IgD-negative memory B cell (primary cell): ENCODE measurements at regions not wholly inside any gene's neighbourhood (a gene's known extent, or its start where the extent isn't known, plus 50 kb on each side); places are given as distances from the start of the nearest gene placed in this dataset.

Source experiments
- H3K27ac Mint-ChIP-seq, 3 donors: one replicate each; pipeline ENCODE4 v1.8.0; 2020 to 2022; ENCODE audit warnings: mild to moderate bottlenecking in 3 of 3, mixed read lengths in 3 of 3, moderate library complexity in 1 of 3
- H3K27me3 Mint-ChIP-seq: one replicate; pipeline ENCODE4 v1.8.0; 2021; ENCODE audit warnings: mixed read lengths
- H3K36me3 Mint-ChIP-seq: one replicate; pipeline ENCODE4 v1.8.0; 2020; ENCODE audit warnings: mild to moderate bottlenecking, mixed read lengths
- H3K4me1 Mint-ChIP-seq, 3 donors: one replicate each; pipeline ENCODE4 v1.8.0; 2020 to 2022; ENCODE audit warnings: mixed read lengths in 3 of 3, mild to moderate bottlenecking in 1 of 3
- H3K4me3 Mint-ChIP-seq, 4 donors: one replicate each; pipeline ENCODE4 v1.8.0; 2020 to 2022; ENCODE audit warnings: mild to moderate bottlenecking in 4 of 4, mixed read lengths in 4 of 4, moderate library complexity in 3 of 4
- H3K9me3 Mint-ChIP-seq, 3 donors: one replicate each; pipeline ENCODE4 v1.8.0; 2020 to 2021; ENCODE audit warnings: mixed read lengths in 3 of 3, mild to moderate bottlenecking in 1 of 3

DNA sequence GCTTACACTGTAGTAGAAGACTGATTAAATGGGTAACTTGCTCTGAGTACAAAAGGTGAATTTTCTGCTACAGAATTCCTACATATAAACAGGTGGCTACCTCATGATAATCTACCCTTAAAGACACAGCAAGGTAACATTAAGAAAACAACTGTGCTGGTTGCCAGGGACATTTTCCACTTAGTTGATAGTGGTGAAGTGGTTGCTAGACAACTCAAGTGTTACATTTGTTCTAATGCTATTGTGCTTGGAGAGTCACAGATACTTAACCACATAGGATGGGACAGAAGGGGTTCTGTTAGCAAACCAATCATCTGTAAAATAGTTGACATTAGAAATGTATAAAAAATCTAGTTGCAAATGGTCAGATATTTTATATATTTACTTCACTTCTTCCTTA is 870.3 kb upstream of the SEL1L start:
- H3K4me1 Mint-ChIP-seq: no peaks in the 10 kb centered on the region
- peaks cover 0 to 6% (median 0%) of the 10 kb centered on the region in 3 donors for H3K9me3 Mint-ChIP-seq
- no peak overlapping the region for H3K4me3 Mint-ChIP-seq
- no peak overlapping the region for H3K27ac Mint-ChIP-seq
- H3K27me3 Mint-ChIP-seq: no peaks in the 10 kb centered on the region
- no peaks in the 10 kb centered on the region for H3K36me3 Mint-ChIP-seq

DNA sequence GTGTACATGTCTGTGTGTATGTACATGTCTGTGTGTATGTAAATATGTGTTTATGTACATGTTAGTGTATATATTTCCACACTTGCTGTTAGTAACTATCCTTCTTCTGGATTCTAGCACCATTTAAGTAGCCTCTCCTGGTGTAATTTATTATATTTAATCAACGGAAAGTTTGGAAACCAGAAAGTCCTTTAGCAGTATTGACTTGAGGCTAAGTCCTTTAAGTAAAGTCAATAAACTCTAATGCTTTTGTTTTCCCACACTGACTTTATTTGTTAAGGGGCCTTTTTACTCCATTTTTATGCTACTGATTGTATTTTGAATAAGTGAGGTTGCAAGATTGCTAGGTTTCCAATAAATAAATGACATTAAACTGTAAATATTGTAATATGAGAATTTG is 876.4 kb upstream of the SEL1L start:
- H3K27me3 Mint-ChIP-seq: no peaks in the 10 kb centered on the region
- no peak overlapping the region for H3K4me3 Mint-ChIP-seq
- no peaks in the 10 kb centered on the region for H3K36me3 Mint-ChIP-seq
- H3K27ac Mint-ChIP-seq: no peak overlapping the region
- peaks cover 0 to 4% (median 2%) of the 10 kb centered on the region in 3 donors for H3K9me3 Mint-ChIP-seq
- H3K4me1 Mint-ChIP-seq: no peaks in the 10 kb centered on the region

DNA sequence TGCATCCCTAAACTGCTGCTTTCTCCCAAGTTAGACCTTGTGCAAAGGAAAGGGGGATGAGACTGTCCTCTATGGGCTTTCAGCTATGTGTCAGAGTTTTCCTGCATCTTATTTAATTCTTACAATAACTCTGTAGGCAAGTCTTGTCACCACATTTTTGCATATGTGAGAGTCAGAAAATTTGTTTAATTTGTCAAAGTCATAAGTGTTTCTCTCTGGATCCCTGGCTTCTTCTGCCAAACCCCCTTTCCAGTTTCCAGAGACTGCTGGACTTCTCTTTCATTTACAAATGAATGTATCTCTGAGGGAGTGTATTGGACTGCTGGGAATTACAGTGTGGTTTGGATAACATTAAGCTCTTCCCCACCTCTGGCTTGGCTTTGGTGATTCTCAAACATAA is 877.6 kb upstream of the SEL1L start:
- H3K4me1 Mint-ChIP-seq: no peaks in the 10 kb centered on the region
- H3K9me3 Mint-ChIP-seq: peaks cover 0 to 7% (median 2%) of the 10 kb centered on the region in 3 donors
- no peaks in the 10 kb centered on the region for H3K27me3 Mint-ChIP-seq
- no peak overlapping the region for H3K4me3 Mint-ChIP-seq
- no peak overlapping the region for H3K27ac Mint-ChIP-seq
- no peaks in the 10 kb centered on the region for H3K36me3 Mint-ChIP-seq

DNA sequence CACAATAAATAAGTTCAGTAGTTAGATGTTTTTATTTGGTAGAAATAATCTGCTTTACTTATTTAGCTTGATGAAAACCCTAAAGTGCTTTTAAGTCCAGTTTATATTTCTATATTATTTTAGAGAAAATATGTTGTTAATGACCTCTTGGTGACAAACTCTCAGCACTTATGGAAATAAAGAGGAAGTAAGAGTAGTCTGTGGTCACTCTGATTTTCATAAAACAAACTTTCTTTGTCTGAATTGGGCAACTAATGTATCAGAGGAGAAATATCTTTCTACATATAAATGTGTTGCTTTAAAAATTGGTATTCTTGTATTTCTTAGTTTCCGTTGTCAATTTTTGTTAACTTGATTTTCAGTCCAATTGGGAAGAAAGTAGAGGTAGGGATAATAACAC is 878.9 kb upstream of the SEL1L start:
- no peak overlapping the region for H3K4me3 Mint-ChIP-seq
- H3K4me1 Mint-ChIP-seq: no peaks in the 10 kb centered on the region
- no peaks in the 10 kb centered on the region for H3K36me3 Mint-ChIP-seq
- H3K27ac Mint-ChIP-seq: no peak overlapping the region
- no peaks in the 10 kb centered on the region for H3K27me3 Mint-ChIP-seq
- H3K9me3 Mint-ChIP-seq: peaks cover 0 to 7% (median 2%) of the 10 kb centered on the region in 3 donors

DNA sequence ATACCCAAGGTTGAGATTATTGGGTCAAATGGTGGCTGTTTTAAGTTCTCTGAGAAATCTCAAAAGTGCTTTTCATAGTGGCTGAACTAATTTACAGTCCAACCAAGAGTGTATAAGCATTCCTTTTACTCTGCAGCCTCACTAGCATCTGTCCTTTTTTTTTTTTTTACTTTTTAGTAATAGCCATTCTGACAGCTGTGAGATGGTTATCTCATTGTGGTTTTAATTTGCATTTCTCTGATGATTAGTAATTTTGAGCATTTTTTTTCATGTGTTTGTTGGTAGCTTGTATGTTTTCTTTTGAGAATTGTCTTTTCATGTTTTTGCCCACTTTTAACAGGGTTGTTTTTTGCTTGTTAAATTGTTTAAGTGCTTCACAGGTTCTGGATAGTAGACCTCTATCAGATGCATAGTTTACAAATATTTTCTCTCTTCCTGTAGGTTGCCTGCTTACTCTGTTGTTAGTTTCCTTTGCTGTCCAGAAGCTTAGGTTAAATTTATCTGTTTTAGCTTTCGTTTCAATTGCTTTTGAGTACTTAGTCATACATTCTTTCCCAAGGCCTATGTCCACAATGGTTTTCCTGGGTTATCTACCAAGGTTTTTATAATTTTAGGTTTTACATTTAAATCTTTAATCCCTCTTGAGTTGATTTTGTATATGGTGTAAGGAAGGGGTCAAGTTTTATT is 881.3 kb upstream of the SEL1L start:
- no peaks in the 10 kb centered on the region for H3K36me3 Mint-ChIP-seq
- peaks cover 0 to 19% (median 2%) of the 10 kb centered on the region in 3 donors for H3K9me3 Mint-ChIP-seq
- no peaks in the 10 kb centered on the region for H3K4me1 Mint-ChIP-seq
- H3K27me3 Mint-ChIP-seq: no peaks in the 10 kb centered on the region
- H3K27ac Mint-ChIP-seq: no peak overlapping the region
- no peak overlapping the region for H3K4me3 Mint-ChIP-seq

DNA sequence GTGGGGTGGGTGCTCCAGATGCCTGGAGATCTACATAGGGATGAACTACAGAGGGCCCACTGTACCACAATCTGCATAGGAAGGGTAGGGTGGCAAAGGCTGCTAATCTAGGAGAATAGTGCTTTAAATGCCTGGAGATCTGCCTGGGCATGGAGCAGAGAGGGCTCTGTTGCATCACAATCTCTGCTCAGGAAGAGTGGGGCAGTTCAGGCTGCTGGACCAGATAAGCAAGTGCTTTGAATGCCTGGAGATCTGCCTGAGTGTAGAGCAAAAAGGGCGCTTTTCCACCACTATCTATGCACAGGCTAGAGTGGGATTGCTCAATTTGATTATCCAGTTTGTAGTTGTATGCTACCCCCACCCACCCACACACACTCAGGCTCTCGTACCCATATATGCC is 886.3 kb upstream of the SEL1L start:
- Mint-ChIP-seq H3K36me3 (no peaks in the 10 kb centered on the region), H3K4me3 (no peak overlapping the region), H3K27ac (no peak overlapping the region), H3K9me3 (peaks cover 2 to 16% (median 2%) of the 10 kb centered on the region in 3 donors), H3K4me1 (no peaks in the 10 kb centered on the region), H3K27me3 (no peaks in the 10 kb centered on the region)

DNA sequence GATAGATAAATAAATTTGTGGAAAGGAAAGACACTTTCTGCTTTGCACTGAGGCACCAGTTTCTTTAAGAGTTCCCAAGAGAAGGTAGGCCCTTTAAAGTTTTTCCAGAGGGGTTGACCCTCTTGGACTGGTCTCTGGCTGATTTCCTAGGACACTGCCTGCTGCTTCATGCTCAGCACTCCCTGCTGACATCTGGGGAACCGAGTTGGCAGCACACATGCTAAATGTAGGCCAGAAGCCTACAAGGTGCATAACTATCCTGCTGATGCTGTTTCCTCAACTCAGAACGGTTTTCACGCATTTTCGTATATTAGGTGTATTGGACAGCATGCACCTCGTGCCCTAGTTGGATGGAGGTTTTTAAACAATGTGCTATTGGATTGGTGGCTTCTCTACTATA is 887.2 kb upstream of the SEL1L start:
- Mint-ChIP-seq H3K9me3 (peaks cover 2 to 12% (median 2%) of the 10 kb centered on the region in 3 donors), H3K4me1 (no peaks in the 10 kb centered on the region), H3K36me3 (no peaks in the 10 kb centered on the region), H3K27me3 (no peaks in the 10 kb centered on the region), H3K27ac (no peak overlapping the region), H3K4me3 (no peak overlapping the region)

DNA sequence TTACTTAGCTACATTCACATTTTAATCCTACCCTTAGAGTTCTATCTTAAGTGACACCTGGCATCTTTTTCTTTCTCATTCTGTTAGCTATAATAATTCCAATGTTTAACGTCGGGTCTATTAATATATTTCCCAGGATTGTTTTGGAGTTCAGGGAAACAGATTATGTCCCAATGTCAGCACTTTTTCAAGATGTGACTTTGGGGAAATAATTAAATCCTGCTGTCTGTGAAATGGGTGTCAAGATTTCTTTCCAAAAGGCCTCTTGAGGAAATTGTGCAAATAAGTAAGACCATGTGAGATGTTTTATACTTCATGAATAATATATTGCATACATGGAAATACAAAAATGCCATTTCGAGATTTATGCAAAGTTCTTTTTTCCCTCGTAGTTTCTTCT is 887.6 kb upstream of the SEL1L start:
- Mint-ChIP-seq H3K9me3 (peaks cover 2 to 12% (median 2%) of the 10 kb centered on the region in 3 donors), H3K4me3 (no peak overlapping the region), H3K36me3 (no peaks in the 10 kb centered on the region), H3K27ac (no peak overlapping the region), H3K4me1 (no peaks in the 10 kb centered on the region), H3K27me3 (no peaks in the 10 kb centered on the region)

DNA sequence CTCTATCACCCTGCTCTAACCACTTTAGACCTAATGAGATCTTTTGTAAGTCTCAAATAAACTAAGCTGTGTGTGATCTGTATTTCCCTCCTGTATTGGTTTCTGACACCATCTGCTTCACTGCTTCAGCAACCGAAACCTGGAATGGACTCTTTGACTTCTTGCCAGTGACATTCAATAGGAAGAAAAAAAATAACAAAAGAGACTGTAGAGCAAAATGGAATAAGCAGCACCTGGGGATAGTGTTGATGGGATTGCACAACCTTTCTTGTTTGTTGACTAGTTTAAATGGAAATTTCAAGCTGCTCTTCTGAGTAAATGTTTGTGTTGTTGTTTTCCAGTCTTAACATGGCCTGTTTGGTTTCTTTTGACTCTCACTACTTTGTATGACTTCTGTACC is 888.6 kb upstream of the SEL1L start:
- H3K9me3 Mint-ChIP-seq: peaks cover 2 to 16% (median 2%) of the 10 kb centered on the region in 3 donors
- no peaks in the 10 kb centered on the region for H3K27me3 Mint-ChIP-seq
- H3K36me3 Mint-ChIP-seq: no peaks in the 10 kb centered on the region
- no peak overlapping the region for H3K4me3 Mint-ChIP-seq
- no peaks in the 10 kb centered on the region for H3K4me1 Mint-ChIP-seq
- H3K27ac Mint-ChIP-seq: no peak overlapping the region

DNA sequence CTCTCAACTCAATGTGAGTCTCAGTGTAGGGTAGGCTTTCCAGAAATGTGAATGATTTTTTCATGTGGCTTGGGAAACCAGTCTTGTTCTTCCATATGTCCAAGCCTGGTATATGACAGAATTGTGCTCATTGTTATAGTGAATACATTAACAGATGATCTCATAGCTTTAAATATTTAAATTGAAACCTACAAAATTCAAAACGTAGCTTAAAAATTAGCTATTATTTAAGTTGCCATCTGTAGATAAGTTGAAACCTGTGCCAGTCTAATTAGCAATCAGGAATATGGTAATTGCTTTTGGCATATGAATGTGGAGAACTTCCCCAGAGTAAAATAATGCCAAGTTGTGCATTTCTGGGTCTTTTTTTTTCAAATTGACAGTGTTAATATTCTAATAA is 891.6 kb upstream of the SEL1L start:
- no peaks in the 10 kb centered on the region for H3K27me3 Mint-ChIP-seq
- no peak overlapping the region for H3K4me3 Mint-ChIP-seq
- peaks cover 1% of the 10 kb centered on the region for H3K36me3 Mint-ChIP-seq
- peaks cover 4 to 17% (median 6%) of the 10 kb centered on the region in 3 donors for H3K9me3 Mint-ChIP-seq
- no peaks in the 10 kb centered on the region for H3K4me1 Mint-ChIP-seq
- H3K27ac Mint-ChIP-seq: no peak overlapping the region

DNA sequence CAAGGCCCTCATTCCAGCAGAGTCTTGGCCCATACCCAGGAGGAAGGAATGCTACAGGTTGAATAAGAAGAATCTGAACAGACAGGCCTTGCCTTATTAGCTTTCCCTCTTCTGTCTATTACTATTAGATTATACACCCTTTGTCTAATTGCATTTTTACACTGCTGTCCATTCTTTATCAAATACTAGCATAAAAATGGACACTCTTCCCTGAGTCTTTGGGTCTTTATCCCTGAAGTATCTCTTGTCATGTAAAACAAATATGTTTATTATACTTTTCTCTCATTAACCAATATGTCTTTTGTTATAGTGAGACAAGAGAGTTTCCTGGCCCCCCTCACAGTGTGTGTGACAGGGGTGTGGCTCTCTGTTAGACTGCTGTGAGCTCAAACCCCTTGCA is 897.4 kb upstream of the SEL1L start:
- Mint-ChIP-seq H3K27ac (no peak overlapping the region), H3K4me1 (no peaks in the 10 kb centered on the region), H3K9me3 (peaks cover 4 to 17% (median 8%) of the 10 kb centered on the region in 3 donors), H3K4me3 (no peak overlapping the region), H3K36me3 (peaks cover 1% of the 10 kb centered on the region), H3K27me3 (no peaks in the 10 kb centered on the region)

DNA sequence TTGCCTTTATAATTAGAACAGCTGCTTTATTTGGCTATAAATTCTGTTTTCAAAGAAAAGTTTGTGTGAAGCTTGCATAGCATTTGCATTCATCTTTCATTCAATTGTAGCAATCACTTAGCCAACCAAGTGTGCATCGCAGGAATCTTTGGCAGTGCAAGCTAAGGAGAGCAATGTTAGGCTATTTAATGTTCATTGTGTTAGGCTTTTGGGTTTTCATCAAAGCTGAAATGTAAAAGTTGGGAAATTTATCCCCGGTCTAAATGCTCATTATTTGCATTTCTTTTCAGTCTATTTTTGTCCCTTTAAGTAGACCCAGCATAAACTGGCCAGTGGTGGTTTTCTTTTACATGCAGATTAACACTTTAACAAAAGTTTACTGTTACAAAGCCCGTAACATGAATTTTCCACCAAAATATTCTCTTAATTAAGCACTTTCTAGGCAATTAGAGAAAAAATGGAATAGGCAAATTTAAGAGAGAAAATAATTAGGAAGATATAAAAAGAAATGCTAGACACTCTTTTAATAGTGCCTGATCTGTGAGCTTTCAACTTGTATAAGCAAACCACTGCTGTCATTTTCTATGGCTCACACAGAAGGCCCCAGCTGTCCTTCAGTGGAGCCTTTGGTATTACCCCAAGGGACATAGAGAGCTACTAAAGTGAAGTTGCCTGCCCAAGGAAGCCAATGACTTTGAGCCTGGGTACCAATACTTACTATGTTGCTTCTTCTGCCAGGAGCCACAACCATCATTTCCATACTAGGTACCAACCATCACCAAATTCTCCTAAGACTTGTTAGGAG is 898.9 kb upstream of the SEL1L start:
- no peaks in the 10 kb centered on the region for H3K4me1 Mint-ChIP-seq
- no peak overlapping the region for H3K27ac Mint-ChIP-seq
- H3K36me3 Mint-ChIP-seq: peaks cover 1% of the 10 kb centered on the region
- no peaks in the 10 kb centered on the region for H3K27me3 Mint-ChIP-seq
- H3K4me3 Mint-ChIP-seq: no peak overlapping the region
- H3K9me3 Mint-ChIP-seq: peaks cover 6 to 13% (median 8%) of the 10 kb centered on the region in 3 donors

DNA sequence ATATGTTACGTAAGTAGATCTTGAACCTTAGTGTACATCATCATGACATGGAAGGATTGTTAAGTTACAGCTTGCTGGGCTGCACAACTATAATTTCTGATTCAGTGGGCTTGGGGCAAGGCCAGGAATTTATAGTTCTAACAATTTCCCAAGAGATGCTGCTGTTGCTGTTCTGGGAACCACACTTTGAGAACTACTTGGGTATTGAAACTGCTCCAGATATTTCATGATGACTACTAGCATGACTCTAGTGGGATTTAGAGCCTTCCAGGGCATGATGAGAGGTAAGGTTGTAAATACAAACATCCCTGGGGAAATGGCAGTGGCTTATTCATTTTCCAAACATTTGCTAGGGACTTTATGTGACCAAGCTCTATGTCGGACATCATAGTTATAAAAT is 904.8 kb upstream of the SEL1L start:
- peaks cover 2 to 10% (median 6%) of the 10 kb centered on the region in 3 donors for H3K9me3 Mint-ChIP-seq
- H3K36me3 Mint-ChIP-seq: no peaks in the 10 kb centered on the region
- H3K27ac Mint-ChIP-seq: no peak overlapping the region
- no peak overlapping the region for H3K4me3 Mint-ChIP-seq
- H3K4me1 Mint-ChIP-seq: no peaks in the 10 kb centered on the region
- H3K27me3 Mint-ChIP-seq: no peaks in the 10 kb centered on the region

DNA sequence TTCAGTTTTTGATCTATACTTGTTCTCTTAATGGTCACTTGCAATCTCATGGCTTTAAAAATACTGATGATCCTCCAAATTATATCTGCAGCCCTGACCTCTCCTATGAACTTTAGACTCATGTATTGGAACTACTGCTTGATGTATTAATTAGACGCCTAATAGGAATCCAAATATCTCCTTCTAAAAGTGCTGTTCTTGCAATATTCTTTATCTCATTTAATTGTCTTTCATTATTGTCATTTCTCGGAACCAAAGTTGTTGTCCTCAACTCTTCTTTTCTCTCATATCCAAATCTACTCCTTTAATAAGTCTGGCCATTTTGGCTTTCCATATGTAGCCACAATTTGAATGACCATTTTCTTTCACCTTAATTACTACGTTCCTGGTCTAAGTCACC is 907.6 kb upstream of the SEL1L start:
- Mint-ChIP-seq H3K9me3 (peaks cover 2 to 10% (median 2%) of the 10 kb centered on the region in 3 donors), H3K27me3 (no peaks in the 10 kb centered on the region), H3K36me3 (no peaks in the 10 kb centered on the region), H3K4me1 (no peaks in the 10 kb centered on the region), H3K4me3 (no peak overlapping the region), H3K27ac (no peak overlapping the region)

DNA sequence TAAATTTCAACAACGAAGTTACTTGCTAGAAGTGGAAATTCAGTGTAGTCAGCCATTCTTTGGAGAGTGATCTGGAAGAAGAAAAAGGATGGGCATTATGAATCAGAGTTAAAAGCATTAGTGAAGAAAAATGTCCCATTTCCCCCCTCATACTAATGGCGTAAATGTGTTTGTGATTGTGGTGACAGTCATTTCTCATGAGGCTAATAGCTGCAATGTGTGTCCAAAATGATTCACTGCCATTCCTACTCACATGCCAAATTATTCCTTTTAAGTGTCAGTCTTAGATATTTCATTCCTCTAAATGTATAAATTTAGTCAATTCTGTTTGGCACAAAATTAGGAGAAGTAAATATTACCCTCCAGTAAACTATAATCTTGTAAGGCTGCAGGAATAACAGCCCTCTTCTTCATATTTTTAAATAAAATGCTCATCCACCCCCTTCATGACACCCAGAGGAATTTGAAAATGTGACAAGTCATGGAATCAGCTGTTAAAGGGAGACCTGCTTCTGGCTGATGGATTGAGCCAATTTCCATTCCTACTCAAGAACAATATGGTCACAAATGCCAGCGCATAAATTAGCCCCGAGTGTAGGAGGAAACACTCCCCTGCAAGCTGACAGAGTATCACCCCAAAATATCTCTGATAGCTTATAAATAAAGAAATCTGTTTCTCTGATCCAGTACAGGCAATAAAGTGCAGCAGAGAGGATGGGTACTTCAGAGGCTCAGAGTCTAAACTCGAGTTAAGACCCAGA is 912.3 kb upstream of the SEL1L start:
- H3K36me3 Mint-ChIP-seq: no peaks in the 10 kb centered on the region
- H3K4me1 Mint-ChIP-seq: no peaks in the 10 kb centered on the region
- peaks cover 0 to 10% (median 0%) of the 10 kb centered on the region in 3 donors for H3K9me3 Mint-ChIP-seq
- no peak overlapping the region for H3K4me3 Mint-ChIP-seq
- H3K27ac Mint-ChIP-seq: no peak overlapping the region
- no peaks in the 10 kb centered on the region for H3K27me3 Mint-ChIP-seq
